H9 (cell line): ENCODE measurements at regions not wholly inside any gene's neighbourhood (a gene's known extent, or its start where the extent isn't known, plus 50 kb on each side); places are given as distances from the start of the nearest gene placed in this dataset.

ENCODE experiments used
- DNase-seq: peaks from one replicate; pipeline ENCODE4 v3.0.0-alpha.2; 2017
- H2AFZ ChIP-seq: one replicate; pipeline ENCODE4 v1.6.1; 2013; ENCODE audit warnings: mild to moderate bottlenecking, low read length, control low read depth, moderate library complexity
- H2AK5ac ChIP-seq: 2 replicates; pipeline ENCODE4 v1.6.1; 2013; ENCODE audit warnings: low read length, control low read depth, mixed read lengths; ENCODE audit not compliant: insufficient read length
- H2BK120ac ChIP-seq: one replicate; pipeline ENCODE4 v1.6.1; 2013; ENCODE audit warnings: low read depth, mild to moderate bottlenecking, low read length, control low read depth, inconsistent platforms; ENCODE audit not compliant: poor library complexity, severe bottlenecking
- H2BK12ac ChIP-seq: 2 replicates; pipeline ENCODE4 v1.6.1; 2013; ENCODE audit warnings: low read length, control low read depth, mixed read lengths, low read depth; ENCODE audit not compliant: insufficient read length
- H2BK15ac ChIP-seq: 2 replicates; pipeline ENCODE4 v1.6.1; 2013; ENCODE audit warnings: low read depth, low read length, control low read depth
- H2BK20ac ChIP-seq: one replicate; pipeline ENCODE4 v1.6.1; 2013; ENCODE audit warnings: low read depth, mild to moderate bottlenecking, low read length, control low read depth, inconsistent platforms; ENCODE audit not compliant: poor library complexity, severe bottlenecking
- H2BK5ac ChIP-seq: 2 replicates; pipeline ENCODE4 v1.6.1; 2013; ENCODE audit warnings: low read length, control low read depth, mixed read lengths; ENCODE audit not compliant: insufficient read length
- H3K14ac ChIP-seq: 2 replicates; pipeline ENCODE4 v1.6.1; 2013; ENCODE audit warnings: low read length, control low read depth; ENCODE audit not compliant: insufficient read depth
- H3K18ac ChIP-seq: 2 replicates; pipeline ENCODE4 v1.6.1; 2013; ENCODE audit warnings: low read depth, mild to moderate bottlenecking, mixed read lengths, low read length, control low read depth; ENCODE audit not compliant: insufficient read length
- H3K23ac ChIP-seq: 2 replicates; pipeline ENCODE4 v1.6.1; 2013; ENCODE audit warnings: low read length, control low read depth, mixed read lengths, low read depth; ENCODE audit not compliant: insufficient read length
- H3K23me2 ChIP-seq: 2 replicates; pipeline ENCODE4 v1.6.1; 2013; ENCODE audit warnings: low read depth, mild to moderate bottlenecking, mixed read lengths, low read length, control low read depth; ENCODE audit not compliant: insufficient read length, poor library complexity, severe bottlenecking
- H3K27ac ChIP-seq: 2 replicates; pipeline ENCODE4 v1.5.1; 2013; ENCODE audit warnings: low read length, control low read depth, mixed read lengths, low read depth; ENCODE audit not compliant: insufficient read length
- H3K27me3 ChIP-seq: 2 replicates; pipeline ENCODE4 v1.6.1; 2013; ENCODE audit warnings: low read length, control low read depth, inconsistent platforms; ENCODE audit not compliant: insufficient read depth
- H3K4ac ChIP-seq: 2 replicates; pipeline ENCODE4 v1.6.1; 2013; ENCODE audit warnings: low read depth, mild to moderate bottlenecking, control low read depth, inconsistent platforms, low read length, moderate library complexity
- H3K4me1 ChIP-seq: 2 replicates; pipeline ENCODE4 v1.6.1; 2013; ENCODE audit warnings: low read length, control low read depth, inconsistent platforms; ENCODE audit not compliant: insufficient read depth
- H3K4me2 ChIP-seq: 2 replicates; pipeline ENCODE4 v1.6.1; 2013; ENCODE audit warnings: low read length, control low read depth, mixed read lengths; ENCODE audit not compliant: insufficient read length, insufficient read depth
- H3K56ac ChIP-seq: 2 replicates; pipeline ENCODE4 v1.6.1; 2013; ENCODE audit warnings: low read depth, mild to moderate bottlenecking, mixed read lengths, low read length, control low read depth; ENCODE audit not compliant: insufficient read length
- H3K79me1 ChIP-seq: 2 replicates; pipeline ENCODE4 v1.6.1; 2013; ENCODE audit warnings: low read depth, mild to moderate bottlenecking, moderate library complexity, low read length, control low read depth, inconsistent platforms; ENCODE audit not compliant: insufficient read depth, poor library complexity, severe bottlenecking
- H3K79me2 ChIP-seq: 2 replicates; pipeline ENCODE4 v1.6.1; 2013; ENCODE audit warnings: low read length, control low read depth, inconsistent platforms; ENCODE audit not compliant: insufficient read depth
- H3K9ac ChIP-seq: 2 replicates; pipeline ENCODE4 v1.6.1; 2013; ENCODE audit warnings: low read length, control low read depth, mixed read lengths; ENCODE audit not compliant: insufficient read length; ENCODE audit errors: extremely low read depth
- H3K9me3 ChIP-seq: one replicate; pipeline ENCODE4 v1.6.1; 2013; ENCODE audit warnings: low read depth, low read length, inconsistent platforms; ENCODE audit not compliant: control insufficient read depth
- H3T11ph ChIP-seq: one replicate; pipeline ENCODE4 v1.6.1; 2013; ENCODE audit warnings: mild to moderate bottlenecking, low read length, control low read depth, inconsistent platforms
- H4K20me1 ChIP-seq: one replicate; pipeline ENCODE4 v1.6.1; 2013; ENCODE audit not compliant: control insufficient read depth, insufficient read length, insufficient read depth
- H4K5ac ChIP-seq: 2 replicates; pipeline ENCODE4 v1.6.1; 2013; ENCODE audit warnings: low read depth, mild to moderate bottlenecking, mixed read lengths, low read length, control low read depth; ENCODE audit not compliant: insufficient read length
- H4K8ac ChIP-seq: replicated peaks from 2 replicates; pipeline ENCODE4 v1.6.1; 2013; ENCODE audit warnings: low read length, control low read depth, mixed read lengths, low read depth; ENCODE audit not compliant: insufficient read length
- H4K91ac ChIP-seq: 2 replicates; pipeline ENCODE4 v1.6.1; 2013; ENCODE audit warnings: low read depth, mild to moderate bottlenecking, moderate library complexity, mixed read lengths, low read length, control low read depth; ENCODE audit not compliant: insufficient read length
- H3K27ac Mint-ChIP-seq, 3 experiments: 2 replicates in 2 of 3; 3 replicates in 1 of 3; pipeline ENCODE4 v1.8.0; 2020 to 2021; ENCODE audit warnings: mixed read lengths in 3 of 3, mild to moderate bottlenecking in 1 of 3, moderate library complexity in 1 of 3
- H3K27me3 Mint-ChIP-seq: 2 replicates; pipeline ENCODE4 v1.8.0; 2021; ENCODE audit warnings: low read depth, mild to moderate bottlenecking, moderate library complexity, mixed read lengths
- H3K36me3 Mint-ChIP-seq, 3 experiments: 2 replicates in 2 of 3; 3 replicates in 1 of 3; pipeline ENCODE4 v1.8.0; 2020 to 2021; ENCODE audit warnings: low read depth in 3 of 3, mixed read lengths in 3 of 3; ENCODE audit not compliant: insufficient read depth in 1 of 3
- H3K4me1 Mint-ChIP-seq, 2 experiments: 2 replicates each; pipeline ENCODE4 v1.8.0; 2020; ENCODE audit warnings: mixed read lengths in 2 of 2
- H3K4me3 Mint-ChIP-seq, 2 experiments: 2 replicates in 1 of 2; 3 replicates in 1 of 2; pipeline ENCODE4 v1.8.0; 2020 to 2021; ENCODE audit warnings: mild to moderate bottlenecking in 2 of 2, mixed read lengths in 2 of 2, moderate library complexity in 1 of 2
- H3K9me3 Mint-ChIP-seq, 2 experiments: 2 replicates in 1 of 2; 3 replicates in 1 of 2; pipeline ENCODE4 v1.8.0; 2020; ENCODE audit warnings: mild to moderate bottlenecking in 2 of 2, mixed read lengths in 2 of 2, moderate library complexity in 1 of 2
- WGBS: extraction: QIAGEN DNeasy Blood & Tissue Kit; methylation state at CpG from one replicate; pipeline ENCODE4 v1.1.7; 2013; ENCODE audit warnings: missing lambda C conversion rate, low lambda C conversion rate, mixed read lengths; ENCODE audit not compliant: insufficient read length; ENCODE audit errors: extremely low coverage; 5-methylcytosine and 5-hydroxymethylcytosine counted together
- TF ChIP-seq, protein P1 (sequence below): fragments of 200-600 bp; sonication (generic); conservative IDR thresholded peaks from 3 replicates; pipeline ENCODE4 v1.8.0; 2021; ENCODE audit warnings: antibody characterized with exemption, mild to moderate bottlenecking

DNA sequence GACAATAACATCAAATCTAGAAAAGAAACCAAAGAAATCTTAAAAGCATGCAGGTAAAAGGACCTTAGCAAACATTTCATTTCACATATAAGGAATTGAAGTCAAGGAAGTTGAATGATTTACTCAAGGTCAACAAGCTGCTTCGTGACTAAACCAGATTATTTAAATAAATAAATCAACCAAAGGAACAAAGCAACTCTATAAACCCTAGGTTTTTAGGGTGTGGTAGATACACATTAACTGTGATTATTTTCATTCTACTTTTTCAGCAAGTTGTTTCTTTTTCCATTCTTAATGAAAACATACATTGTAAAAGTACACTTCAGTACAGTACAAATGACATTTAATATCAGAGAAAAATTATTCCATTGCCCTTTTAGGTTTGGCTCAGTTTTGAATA, 382.0 kb upstream of the STEAP1 start:
- no peak overlapping the region for H2AK5ac ChIP-seq
- H2BK120ac ChIP-seq, result no peak overlapping the region
- no peaks in the 10 kb centered on the region for H3K9me3 ChIP-seq
- no peak for DNase-seq
- H3K27ac Mint-ChIP-seq, result no peak overlapping the region
- H3K4ac ChIP-seq, result no peak overlapping the region
- no peaks in the 10 kb centered on the region for H3K36me3 Mint-ChIP-seq
- H3K9ac ChIP-seq, result no peak overlapping the region
- H2BK12ac ChIP-seq, result no peak overlapping the region
- H2AFZ ChIP-seq, result no peak overlapping the region
- H3K4me3 Mint-ChIP-seq, result no peak overlapping the region
- no peak overlapping the region for H2BK20ac ChIP-seq
- H3K27me3 ChIP-seq, result no peaks in the 10 kb centered on the region
- no peak overlapping the region for H4K5ac ChIP-seq
- no peaks in the 10 kb centered on the region for H3K23me2 ChIP-seq
- peaks cover 0 to 3% of the 10 kb centered on the region in 2 experiments; a peak in 1 of 5 replicates for H3K9me3 Mint-ChIP-seq
- H3K4me1 Mint-ChIP-seq, result no peaks in the 10 kb centered on the region
- no peaks in the 10 kb centered on the region for H3K79me1 ChIP-seq
- no peak overlapping the region for H3K4me2 ChIP-seq
- no peak overlapping the region for H4K91ac ChIP-seq
- H3K27me3 Mint-ChIP-seq, result no peaks in the 10 kb centered on the region
- H2BK15ac ChIP-seq, result no peak overlapping the region
- H3K4me1 ChIP-seq, result no peaks in the 10 kb centered on the region
- no peak overlapping the region for H3K14ac ChIP-seq
- TF ChIP-seq, protein P1, sequence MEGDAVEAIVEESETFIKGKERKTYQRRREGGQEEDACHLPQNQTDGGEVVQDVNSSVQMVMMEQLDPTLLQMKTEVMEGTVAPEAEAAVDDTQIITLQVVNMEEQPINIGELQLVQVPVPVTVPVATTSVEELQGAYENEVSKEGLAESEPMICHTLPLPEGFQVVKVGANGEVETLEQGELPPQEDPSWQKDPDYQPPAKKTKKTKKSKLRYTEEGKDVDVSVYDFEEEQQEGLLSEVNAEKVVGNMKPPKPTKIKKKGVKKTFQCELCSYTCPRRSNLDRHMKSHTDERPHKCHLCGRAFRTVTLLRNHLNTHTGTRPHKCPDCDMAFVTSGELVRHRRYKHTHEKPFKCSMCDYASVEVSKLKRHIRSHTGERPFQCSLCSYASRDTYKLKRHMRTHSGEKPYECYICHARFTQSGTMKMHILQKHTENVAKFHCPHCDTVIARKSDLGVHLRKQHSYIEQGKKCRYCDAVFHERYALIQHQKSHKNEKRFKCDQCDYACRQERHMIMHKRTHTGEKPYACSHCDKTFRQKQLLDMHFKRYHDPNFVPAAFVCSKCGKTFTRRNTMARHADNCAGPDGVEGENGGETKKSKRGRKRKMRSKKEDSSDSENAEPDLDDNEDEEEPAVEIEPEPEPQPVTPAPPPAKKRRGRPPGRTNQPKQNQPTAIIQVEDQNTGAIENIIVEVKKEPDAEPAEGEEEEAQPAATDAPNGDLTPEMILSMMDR, result no peak
- no peak overlapping the region for H2BK5ac ChIP-seq
- no CpG with 5 or more reads among the region's 1 CpG for WGBS
- no peak overlapping the region for H3K56ac ChIP-seq
- H4K8ac ChIP-seq, result no peak overlapping the region
- no peaks in the 10 kb centered on the region for H3K79me2 ChIP-seq
- no peak overlapping the region for H3T11ph ChIP-seq
- no peaks in the 10 kb centered on the region for H4K20me1 ChIP-seq
- H3K27ac ChIP-seq, result no peak overlapping the region
- no peak overlapping the region for H3K18ac ChIP-seq
- no peak overlapping the region for H3K23ac ChIP-seq
